Lung (tissue), 11 donors: ENCODE measurements at regions not wholly inside any gene's neighbourhood (a gene's known extent, or its start where the extent isn't known, plus 50 kb on each side); places are given as distances from the start of the nearest gene placed in this dataset.

Experiments used
- ATAC-seq: fragments of 200-7000 bp; cut with Tn5 transposase; one replicate; pipeline ENCODE4 v1.9.1; 2020; ENCODE audit warnings: moderate number of reproducible peaks; ENCODE audit not compliant: insufficient read depth, low FRiP score
- DNase-seq, 3 donors: peaks; one replicate each; pipeline ENCODE4 v3.0.0-alpha.2; 2013 to 2017
- H3K27ac ChIP-seq, 2 donors: one replicate each; pipeline ENCODE4 v1.5.1; 2013; ENCODE audit warnings: mild to moderate bottlenecking in 2 of 2, moderate library complexity in 2 of 2, control low read depth in 1 of 2, inconsistent platforms in 1 of 2, low read depth in 1 of 2, low read length in 1 of 2
- H3K27me3 ChIP-seq, 3 donors: one replicate each; pipeline ENCODE4 v1.5.1; 2013; ENCODE audit warnings: low read length in 2 of 3; ENCODE audit not compliant: control insufficient read depth in 3 of 3, insufficient read depth in 3 of 3
- H3K36me3 ChIP-seq, 4 donors: one replicate each; pipeline ENCODE4 v1.5.1; 2013; ENCODE audit warnings: low read length in 4 of 4, mild to moderate bottlenecking in 1 of 4, moderate library complexity in 1 of 4; ENCODE audit not compliant: control insufficient read depth in 4 of 4, insufficient read depth in 4 of 4
- H3K4me1 ChIP-seq, 5 donors: one replicate each; pipeline ENCODE4 v1.5.1; 2013; ENCODE audit warnings: low read length in 5 of 5, mild to moderate bottlenecking in 2 of 5, moderate library complexity in 1 of 5; ENCODE audit not compliant: control insufficient read depth in 5 of 5, insufficient read depth in 5 of 5
- H3K4me3 ChIP-seq: one replicate; pipeline ENCODE4 v1.5.1; 2013; ENCODE audit warnings: mild to moderate bottlenecking, control low read depth, moderate library complexity
- H3K9ac ChIP-seq, 2 donors: one replicate each; pipeline ENCODE4 v1.5.1; 2013; ENCODE audit warnings: low read length in 2 of 2, control low read depth in 1 of 2; ENCODE audit not compliant: insufficient read depth in 1 of 2
- H3K9me3 ChIP-seq, 4 donors: one replicate each; pipeline ENCODE4 v1.5.1; 2013; ENCODE audit warnings: low read length in 3 of 4, mild to moderate bottlenecking in 1 of 4, moderate library complexity in 1 of 4; ENCODE audit not compliant: control insufficient read depth in 4 of 4, insufficient read depth in 3 of 4
- WGBS, 2 donors: extraction: QIAGEN DNeasy Blood & Tissue Kit; methylation state at CpG; one replicate each; pipeline ENCODE4 v1.1.7; 2013; 5-methylcytosine and 5-hydroxymethylcytosine counted together
- TF ChIP-seq, protein P1 (sequence below): IDR thresholded peaks from 2 replicates; pipeline ENCODE4 v1.5.1; 2012; ENCODE audit warnings: mild to moderate bottlenecking; ENCODE audit errors: control extremely low read depth, extremely low read depth
- donor health status: control.
- donor health status: control.
- donor health status: Bipolar disorder and iron deficiency.
- donor health status: healthy.
- donor health status: DM: yes; HTN: yes; CAD: no.

GRCh38 chr3:150177673-150178381 is 207.1 kb upstream of the PFN2 start:
- no peak overlapping the region for H3K27ac ChIP-seq
- DNase-seq (no peak), ATAC-seq (no peak)
- peaks cover 0 to 6% (median 0%) of the 10 kb centered on the region in 5 donors for H3K4me1 ChIP-seq
- 90 to 92% methylated on average over 4 of the region's 4 CpGs for WGBS, 2 donors
- H3K9ac ChIP-seq = no peak overlapping the region
- TF ChIP-seq, protein P1, sequence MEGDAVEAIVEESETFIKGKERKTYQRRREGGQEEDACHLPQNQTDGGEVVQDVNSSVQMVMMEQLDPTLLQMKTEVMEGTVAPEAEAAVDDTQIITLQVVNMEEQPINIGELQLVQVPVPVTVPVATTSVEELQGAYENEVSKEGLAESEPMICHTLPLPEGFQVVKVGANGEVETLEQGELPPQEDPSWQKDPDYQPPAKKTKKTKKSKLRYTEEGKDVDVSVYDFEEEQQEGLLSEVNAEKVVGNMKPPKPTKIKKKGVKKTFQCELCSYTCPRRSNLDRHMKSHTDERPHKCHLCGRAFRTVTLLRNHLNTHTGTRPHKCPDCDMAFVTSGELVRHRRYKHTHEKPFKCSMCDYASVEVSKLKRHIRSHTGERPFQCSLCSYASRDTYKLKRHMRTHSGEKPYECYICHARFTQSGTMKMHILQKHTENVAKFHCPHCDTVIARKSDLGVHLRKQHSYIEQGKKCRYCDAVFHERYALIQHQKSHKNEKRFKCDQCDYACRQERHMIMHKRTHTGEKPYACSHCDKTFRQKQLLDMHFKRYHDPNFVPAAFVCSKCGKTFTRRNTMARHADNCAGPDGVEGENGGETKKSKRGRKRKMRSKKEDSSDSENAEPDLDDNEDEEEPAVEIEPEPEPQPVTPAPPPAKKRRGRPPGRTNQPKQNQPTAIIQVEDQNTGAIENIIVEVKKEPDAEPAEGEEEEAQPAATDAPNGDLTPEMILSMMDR = no peak
- H3K36me3 ChIP-seq = no peaks in the 10 kb centered on the region
- no peaks in the 10 kb centered on the region for H3K9me3 ChIP-seq
- H3K27me3 ChIP-seq = no peaks in the 10 kb centered on the region
- no peak overlapping the region for H3K4me3 ChIP-seq

- Histone ChIP-seq H3K9me3 (no peaks in the 10 kb centered on the region), H3K27me3 (no peaks in the 10 kb centered on the region), H3K36me3 (no peaks in the 10 kb centered on the region), H3K27ac (no peak overlapping the region), H3K9ac (no peak overlapping the region), H3K4me3 (no peak overlapping the region), H3K4me1 (peaks cover 0 to 7% (median 0%) of the 10 kb centered on the region in 5 donors)
- ATAC-seq (no peak), DNase-seq (no peak)
- TF ChIP-seq, protein P1 = no peak
- 66 to 79% methylated on average over 1 of the region's 1 CpG for WGBS, 2 donors
These were observed 203.5 kb upstream of the PFN2 start for GRCh38 chr3:150174179-150174578.

DNA sequence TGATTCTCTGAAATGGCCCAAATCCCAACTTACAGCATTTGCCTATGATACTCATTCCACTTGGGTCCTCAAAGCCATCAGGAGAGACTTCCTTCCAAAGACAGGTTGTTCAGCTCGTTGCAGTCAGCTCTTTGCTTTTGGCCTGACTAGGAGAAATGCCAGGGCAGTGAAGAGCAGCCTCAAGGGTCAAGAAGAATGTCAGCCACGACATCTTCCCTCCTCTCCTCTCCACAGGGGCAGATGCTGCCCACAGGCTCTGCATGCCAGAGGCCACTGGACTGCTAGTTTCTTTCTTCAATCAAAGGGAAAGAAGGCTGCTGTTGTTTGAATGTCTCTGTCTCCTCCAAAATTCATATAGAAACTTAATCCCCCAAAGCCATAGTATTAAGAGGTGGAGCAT is 201.7 kb upstream of the PFN2 start:
- Histone ChIP-seq H3K27me3 (no peaks in the 10 kb centered on the region), H3K9ac (no peak overlapping the region), H3K27ac (no peak overlapping the region), H3K36me3 (no peaks in the 10 kb centered on the region), H3K9me3 (no peaks in the 10 kb centered on the region), H3K4me1 (peaks cover 0 to 7% (median 0%) of the 10 kb centered on the region in 5 donors), H3K4me3 (no peak overlapping the region)
- 56 to 70% methylated on average over 2 of the region's 2 CpGs for WGBS, 2 donors
- DNase-seq (no peak), ATAC-seq (no peak)
- TF ChIP-seq, protein P1 = no peak
